ENCODE measurements at regions not wholly inside any gene's neighbourhood (a gene's known extent, or its start where the extent isn't known, plus 50 kb on each side); places are given as distances from the start of the nearest gene placed in this dataset.

DNA sequence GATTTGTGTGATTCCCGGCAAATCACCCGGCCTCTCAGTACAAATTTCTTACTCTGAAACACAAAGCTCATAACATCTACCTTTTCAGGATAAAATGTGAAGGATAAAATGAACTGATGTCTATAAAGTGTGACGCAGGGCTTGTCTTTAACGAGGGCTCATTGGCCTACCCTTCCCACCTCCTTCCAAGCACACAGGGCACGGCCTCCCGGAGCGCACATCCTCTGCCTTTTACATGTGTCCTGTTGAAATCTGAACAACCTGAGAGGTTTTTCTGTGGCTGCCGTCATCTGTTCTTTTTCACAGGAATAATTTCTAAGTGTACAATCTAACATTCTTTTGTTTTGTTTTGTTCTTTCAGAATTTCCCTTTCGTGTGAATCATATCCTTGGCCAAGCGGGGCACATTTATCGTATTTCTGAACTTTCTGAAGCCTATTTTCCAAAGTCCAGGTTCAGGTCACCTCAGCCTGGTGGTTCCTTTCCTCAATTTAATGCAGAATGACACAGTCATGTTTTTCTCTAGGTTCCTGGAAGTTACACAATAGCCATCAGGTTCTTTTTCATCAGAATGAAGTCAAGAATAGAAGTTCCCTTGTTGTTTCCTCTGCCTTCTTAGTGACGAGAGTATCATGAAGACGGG is 53.1 kb upstream of the SPRY1 start:
- TF ChIP-seq, protein P1, sequence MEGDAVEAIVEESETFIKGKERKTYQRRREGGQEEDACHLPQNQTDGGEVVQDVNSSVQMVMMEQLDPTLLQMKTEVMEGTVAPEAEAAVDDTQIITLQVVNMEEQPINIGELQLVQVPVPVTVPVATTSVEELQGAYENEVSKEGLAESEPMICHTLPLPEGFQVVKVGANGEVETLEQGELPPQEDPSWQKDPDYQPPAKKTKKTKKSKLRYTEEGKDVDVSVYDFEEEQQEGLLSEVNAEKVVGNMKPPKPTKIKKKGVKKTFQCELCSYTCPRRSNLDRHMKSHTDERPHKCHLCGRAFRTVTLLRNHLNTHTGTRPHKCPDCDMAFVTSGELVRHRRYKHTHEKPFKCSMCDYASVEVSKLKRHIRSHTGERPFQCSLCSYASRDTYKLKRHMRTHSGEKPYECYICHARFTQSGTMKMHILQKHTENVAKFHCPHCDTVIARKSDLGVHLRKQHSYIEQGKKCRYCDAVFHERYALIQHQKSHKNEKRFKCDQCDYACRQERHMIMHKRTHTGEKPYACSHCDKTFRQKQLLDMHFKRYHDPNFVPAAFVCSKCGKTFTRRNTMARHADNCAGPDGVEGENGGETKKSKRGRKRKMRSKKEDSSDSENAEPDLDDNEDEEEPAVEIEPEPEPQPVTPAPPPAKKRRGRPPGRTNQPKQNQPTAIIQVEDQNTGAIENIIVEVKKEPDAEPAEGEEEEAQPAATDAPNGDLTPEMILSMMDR (conservative IDR thresholded peaks at IDR 0.05; ENCODE audit: low read length): no peak
- TF ChIP-seq EZH2phosphoT487 (IDR thresholded peaks at IDR 0.05; ENCODE audit: borderline replicate concordance, low read depth, low read length): no peak
- Histone ChIP-seq H3K27ac (ENCODE audit: low read depth, low read length, poor library complexity, severe bottlenecking) (no peak overlapping the region), H3K79me2 (ENCODE audit: insufficient read depth, low read depth, low read length) (no peaks in the 10 kb centered on the region), H2AFZ (ENCODE audit: low read length) (peak overlapping the region; percentile 45; the same call in 1 of the 2 replicates), H3K4me1 (ENCODE audit: insufficient read depth, low read length, poor library complexity, severe bottlenecking) (peaks cover 13% of the 10 kb centered on the region), H3K9me3 (ENCODE audit: low read length) (no peaks in the 10 kb centered on the region), H3K9me2 (ENCODE audit: insufficient read depth, low read length) (no peaks in the 10 kb centered on the region), H3K4me2 (ENCODE audit: low read length) (peak overlapping the region; percentile 41; the same call in 1 of the 2 replicates), H4K20me1 (ENCODE audit: insufficient read depth, low read length) (no peaks in the 10 kb centered on the region), H3K4me3 (ENCODE audit: low read depth, low read length, poor library complexity, severe bottlenecking) (no peak overlapping the region), H3K36me3 (ENCODE audit: insufficient read depth, low read length) (no peaks in the 10 kb centered on the region)
- intact Hi-C loops (cut with micrococcal nuclease; ENCODE audit: unreplicated experiment): no loop called here
- ChIA-PET CTCF (ENCODE audit: unreplicated experiment) (interaction anchor here (0.6 to 1.0 kb wide), 2 partner anchors 16 to 90 kb away, joined by 3 to 4 read pairs; no protein-coding TSS in a partner anchor), POLR2A (interaction anchor here (0.6 to 5.2 kb wide), 5 partner anchors 8 to 606 kb away, joined by 3 to 35 read pairs (median 3); no protein-coding TSS in a partner anchor)
- DNase-seq (ENCODE audit: low spot score): no peak
- BruUV-seq (replicated peaks): no TSS peak

DNA sequence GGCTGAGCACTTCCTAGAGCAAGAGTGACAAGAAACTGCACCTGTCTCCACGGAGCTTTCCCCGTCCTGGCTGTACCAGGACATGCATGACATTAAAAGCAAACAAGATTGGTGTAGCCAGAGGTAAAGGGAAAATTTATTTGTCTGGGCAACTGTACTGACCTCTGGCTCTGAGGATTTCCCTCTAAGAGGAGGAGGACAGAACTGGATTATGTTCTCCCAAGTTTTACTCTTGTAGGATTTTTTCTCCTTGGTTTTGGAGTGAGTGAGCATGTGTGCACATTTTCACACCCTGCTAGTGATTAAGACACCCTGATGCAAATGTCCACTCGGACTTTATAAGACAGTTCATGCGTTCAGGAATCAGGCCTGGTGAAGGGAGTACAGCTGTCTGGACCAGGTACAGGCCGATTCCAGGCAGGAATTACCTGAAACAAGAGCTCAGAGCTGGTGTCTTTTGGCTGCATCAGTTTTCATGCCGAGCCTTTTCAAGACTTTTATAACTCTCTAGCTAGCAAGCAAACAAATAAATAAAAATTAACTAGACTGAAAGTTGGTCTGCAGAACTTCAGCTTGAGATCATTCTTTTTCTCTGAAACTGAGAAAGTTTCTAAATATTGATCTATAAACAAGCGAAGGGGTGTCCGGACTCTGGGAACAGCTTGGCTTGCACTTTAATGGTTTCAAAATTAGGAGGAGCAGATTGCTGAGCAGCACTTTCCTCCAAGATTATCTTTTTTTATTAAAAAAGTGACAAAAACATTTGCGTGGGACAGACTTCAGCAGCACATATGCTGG is 51.3 kb upstream of the SPRY1 start:
- no peak overlapping the region for H3K4me3 ChIP-seq (ENCODE audit: low read depth, low read length, poor library complexity, severe bottlenecking)
- no peaks in the 10 kb centered on the region for H3K9me2 ChIP-seq (ENCODE audit: insufficient read depth, low read length)
- H4K20me1 ChIP-seq (ENCODE audit: insufficient read depth, low read length): no peaks in the 10 kb centered on the region
- ChIA-PET CTCF (ENCODE audit: unreplicated experiment) (interaction anchor here (0.5 kb wide), 2 partner anchors 168 to 1893 kb away, joined by 3 read pairs; no protein-coding TSS in a partner anchor), POLR2A (interaction anchor here (0.6 to 5.2 kb wide), 4 partner anchors 11 to 30 kb away, joined by 4 to 35 read pairs (median 4); no protein-coding TSS in a partner anchor)
- no TSS peak for BruUV-seq (replicated peaks)
- no peaks in the 10 kb centered on the region for H3K36me3 ChIP-seq (ENCODE audit: insufficient read depth, low read length)
- no peak overlapping the region for H2AFZ ChIP-seq (ENCODE audit: low read length)
- peaks cover 25% of the 10 kb centered on the region for H3K4me1 ChIP-seq (ENCODE audit: insufficient read depth, low read length, poor library complexity, severe bottlenecking)
- intact Hi-C loops (cut with micrococcal nuclease; ENCODE audit: unreplicated experiment): no loop called here
- H3K27ac ChIP-seq (ENCODE audit: low read depth, low read length, poor library complexity, severe bottlenecking): no peak overlapping the region
- DNase-seq (ENCODE audit: low spot score): no peak
- no peak for TF ChIP-seq EZH2phosphoT487 (IDR thresholded peaks at IDR 0.05; ENCODE audit: borderline replicate concordance, low read depth, low read length)
- TF ChIP-seq, protein P1 (conservative IDR thresholded peaks at IDR 0.05; ENCODE audit: low read length): no peak
- no peak overlapping the region for H3K4me2 ChIP-seq (ENCODE audit: low read length)
- no peaks in the 10 kb centered on the region for H3K79me2 ChIP-seq (ENCODE audit: insufficient read depth, low read depth, low read length)
- no peaks in the 10 kb centered on the region for H3K9me3 ChIP-seq (ENCODE audit: low read length)

Measured in OCI-LY7 (cell line).